ENCODE measurements at regions not wholly inside any gene's neighbourhood (a gene's known extent, or its start where the extent isn't known, plus 50 kb on each side); places are given as distances from the start of the nearest gene placed in this dataset.
"Not testable (repeated sequence)": the region's sequence is repeated elsewhere in the genome, so short reads cannot be mapped to it uniquely, and the experiment has no call there.

- FAIRE-seq, result no peak
Observed at GRCh38 chr6:69466979-69467570, 329.7 kb downstream of the LMBRD1 start.

GRCh38 chr6:69465866-69466265, 330.9 kb downstream of the LMBRD1 start:
- FAIRE-seq, result no peak

GRCh38 chr6:69456086-69456485, 340.7 kb downstream of the LMBRD1 start:
- FAIRE-seq, result no peak

GRCh38 chr6:69454619-69455018, 342.2 kb downstream of the LMBRD1 start:
- not testable (repeated sequence) for FAIRE-seq

- FAIRE-seq, result not testable (repeated sequence)
Observed at GRCh38 chr6:69450493-69450892, 346.3 kb downstream of the LMBRD1 start.

- FAIRE-seq, result no peak
Observed at GRCh38 chr6:69449887-69450286, 346.9 kb downstream of the LMBRD1 start.
